WI38 (cell line): ENCODE measurements at regions not wholly inside any gene's neighbourhood (a gene's known extent, or its start where the extent isn't known, plus 50 kb on each side); places are given as distances from the start of the nearest gene placed in this dataset.

Experiments
- H3K4me3 ChIP-seq: 2 replicates; pipeline ENCODE4 v1.5.1; 2011; ENCODE audit warnings: low read depth, mild to moderate bottlenecking, control low read depth, low read length
- CTCF ChIP-seq: IDR thresholded peaks from 2 replicates; pipeline ENCODE4 v1.5.1; 2012; ENCODE audit warnings: low read depth, mild to moderate bottlenecking, control low read depth, low read length

- H3K4me3 ChIP-seq, result no peak overlapping the region
- no peak for TF ChIP-seq CTCF
Measured at GRCh38 chr2:40507432-40507831, 55.5 kb upstream of the SLC8A1 start.

- H3K4me3 ChIP-seq, result no peak overlapping the region
- TF ChIP-seq CTCF, result no peak
Measured at GRCh38 chr2:40510304-40510703, 58.4 kb upstream of the SLC8A1 start.

- peak overlapping the region; percentile 42 for H3K4me3 ChIP-seq
- no peak for TF ChIP-seq CTCF
Measured at GRCh38 chr2:40511661-40512213, 59.8 kb upstream of the SLC8A1 start.

GRCh38 chr2:40512256-40512655 is 60.4 kb upstream of the SLC8A1 start:
- no peak for TF ChIP-seq CTCF
- peak overlapping the region; percentile 42 for H3K4me3 ChIP-seq

- no peak overlapping the region for H3K4me3 ChIP-seq
- no peak for TF ChIP-seq CTCF
Measured at GRCh38 chr2:40513201-40513600, 61.3 kb upstream of the SLC8A1 start.

- TF ChIP-seq CTCF, result no peak
- no peak overlapping the region for H3K4me3 ChIP-seq
Measured at GRCh38 chr2:40516604-40517003, 64.7 kb upstream of the SLC8A1 start.

GRCh38 chr2:40528564-40528963 is 76.7 kb upstream of the SLC8A1 start:
- H3K4me3 ChIP-seq, result no peak overlapping the region
- TF ChIP-seq CTCF, result no peak
